GM12873 (cell line): ENCODE measurements at regions not wholly inside any gene's neighbourhood (a gene's known extent, or its start where the extent isn't known, plus 50 kb on each side); places are given as distances from the start of the nearest gene placed in this dataset.

Experiments used
- CTCF ChIP-seq: IDR thresholded peaks from 2 replicates; pipeline ENCODE4 v1.5.1; 2012; ENCODE audit warnings: low read depth, mild to moderate bottlenecking, moderate library complexity, low read length, control low read depth; ENCODE audit not compliant: insufficient read depth; ENCODE audit errors: missing control alignments

GRCh38 chr7:85341121-85341520, 154.3 kb upstream of the SEMA3D start:
- TF ChIP-seq CTCF: no peak

GRCh38 chr7:85336086-85336485, 149.2 kb upstream of the SEMA3D start:
- TF ChIP-seq CTCF: no peak

- TF ChIP-seq CTCF: no peak
These were observed 141.7 kb upstream of the SEMA3D start for GRCh38 chr7:85328456-85328998.

GRCh38 chr7:85324145-85324799, 137.4 kb upstream of the SEMA3D start:
- no peak for TF ChIP-seq CTCF

GRCh38 chr7:85322252-85322651, 135.4 kb upstream of the SEMA3D start:
- no peak for TF ChIP-seq CTCF

- TF ChIP-seq CTCF: no peak
These were observed 134.0 kb upstream of the SEMA3D start for GRCh38 chr7:85320699-85321476.

- no peak for TF ChIP-seq CTCF
These were observed 129.6 kb upstream of the SEMA3D start for GRCh38 chr7:85316489-85316888.
